Kidney (tissue), 13 donors: ENCODE measurements at regions not wholly inside any gene's neighbourhood (a gene's known extent, or its start where the extent isn't known, plus 50 kb on each side); places are given as distances from the start of the nearest gene placed in this dataset.

Experiments
- DNase-seq, 5 donors: peaks; one replicate each; pipeline ENCODE4 v3.0.0-alpha.2; 2013 to 2020
- FAIRE-seq: peaks from 2 replicates; lab custom pipeline; 2012; peaks lifted over from hg19 to GRCh38; lab: Jason Lieb, UNC
- H3K27ac ChIP-seq, 2 donors: one replicate each; pipeline ENCODE4 v1.7.0; 2013; ENCODE audit warnings: low read depth in 2 of 2, low read length in 2 of 2, inconsistent platforms in 1 of 2
- H3K27me3 ChIP-seq: one replicate; pipeline ENCODE4 v1.7.1; 2013; ENCODE audit warnings: low read length, inconsistent platforms; ENCODE audit not compliant: control insufficient read depth, insufficient read depth
- H3K36me3 ChIP-seq, 3 donors: one replicate each; pipeline versions ENCODE4 v1.7.0 to v1.7.1; 2013; ENCODE audit warnings: low read length in 3 of 3, control low read depth in 1 of 3, inconsistent platforms in 1 of 3; ENCODE audit not compliant: insufficient read depth in 3 of 3, control insufficient read depth in 2 of 3
- H3K4me1 ChIP-seq, 3 donors: one replicate each; pipeline versions ENCODE4 v1.7.0 to v1.7.1; 2013; ENCODE audit warnings: low read length in 3 of 3, inconsistent platforms in 1 of 3, low read depth in 1 of 3; ENCODE audit not compliant: control insufficient read depth in 2 of 3, insufficient read depth in 2 of 3
- H3K4me3 ChIP-seq, 3 donors: one replicate each; pipeline versions ENCODE4 v1.7.0 to v1.8.1; 2013; ENCODE audit warnings: low read length in 3 of 3, control low read depth in 1 of 3, inconsistent platforms in 1 of 3
- H3K9ac ChIP-seq, 3 donors: one replicate each; pipeline versions ENCODE4 v1.7.0 to v1.7.1; 2013; ENCODE audit warnings: low read length in 3 of 3, control low read depth in 1 of 3, inconsistent platforms in 1 of 3
- H3K9me3 ChIP-seq, 3 donors: one replicate each; pipeline versions ENCODE4 v1.7.0 to v1.7.1; 2013; ENCODE audit warnings: low read length in 3 of 3, control low read depth in 1 of 3, inconsistent platforms in 1 of 3; ENCODE audit not compliant: control insufficient read depth in 2 of 3, insufficient read depth in 1 of 3
- intact Hi-C: fragments of 100-400 bp; cut with DNase I; formaldehyde crosslinking; loops from one replicate; pipeline ENCODE4 v1.11.1; 2022
- TF ChIP-seq, protein P1 (sequence below): IDR thresholded peaks from 3 replicates; pipeline ENCODE4 v1.5.1; 2012; ENCODE audit warnings: mild to moderate bottlenecking, moderate library complexity, borderline replicate concordance; ENCODE audit not compliant: insufficient read depth; ENCODE audit errors: extremely low read depth
- donor health status: control.
- donor health status: control.
- donor health status: control.
- donor health status: control.
- donor health status: control.
- donor health status: DM: yes; HTN: yes; CAD: no.
- donor health status: Normal renal cell carcinoma (clear cell type).

DNA sequence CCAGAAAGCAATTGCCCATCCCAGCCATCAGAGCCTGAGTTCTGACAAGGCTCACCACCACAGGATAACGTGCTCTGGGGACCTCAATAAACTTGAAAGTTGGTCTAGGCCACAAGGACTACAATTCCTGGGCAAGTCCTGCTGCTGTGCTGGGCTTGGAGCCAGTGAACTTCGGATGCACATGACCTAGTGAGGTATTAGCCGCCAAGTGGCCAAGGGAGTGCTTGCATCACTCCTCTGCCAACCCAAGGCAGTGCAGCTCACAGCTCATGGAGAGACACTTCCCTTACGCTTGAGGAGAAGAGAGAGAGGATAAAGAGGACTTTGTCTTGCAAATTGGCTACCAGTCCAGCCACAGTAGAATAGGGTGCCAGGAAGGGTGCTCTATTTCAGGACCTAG lies 219.6 kb downstream of the MBD2 start:
- no peak overlapping the region for H3K9ac ChIP-seq
- H3K27me3 ChIP-seq: no peaks in the 10 kb centered on the region
- no peak for FAIRE-seq
- TF ChIP-seq, protein P1, sequence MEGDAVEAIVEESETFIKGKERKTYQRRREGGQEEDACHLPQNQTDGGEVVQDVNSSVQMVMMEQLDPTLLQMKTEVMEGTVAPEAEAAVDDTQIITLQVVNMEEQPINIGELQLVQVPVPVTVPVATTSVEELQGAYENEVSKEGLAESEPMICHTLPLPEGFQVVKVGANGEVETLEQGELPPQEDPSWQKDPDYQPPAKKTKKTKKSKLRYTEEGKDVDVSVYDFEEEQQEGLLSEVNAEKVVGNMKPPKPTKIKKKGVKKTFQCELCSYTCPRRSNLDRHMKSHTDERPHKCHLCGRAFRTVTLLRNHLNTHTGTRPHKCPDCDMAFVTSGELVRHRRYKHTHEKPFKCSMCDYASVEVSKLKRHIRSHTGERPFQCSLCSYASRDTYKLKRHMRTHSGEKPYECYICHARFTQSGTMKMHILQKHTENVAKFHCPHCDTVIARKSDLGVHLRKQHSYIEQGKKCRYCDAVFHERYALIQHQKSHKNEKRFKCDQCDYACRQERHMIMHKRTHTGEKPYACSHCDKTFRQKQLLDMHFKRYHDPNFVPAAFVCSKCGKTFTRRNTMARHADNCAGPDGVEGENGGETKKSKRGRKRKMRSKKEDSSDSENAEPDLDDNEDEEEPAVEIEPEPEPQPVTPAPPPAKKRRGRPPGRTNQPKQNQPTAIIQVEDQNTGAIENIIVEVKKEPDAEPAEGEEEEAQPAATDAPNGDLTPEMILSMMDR: no peak
- DNase-seq: no peak
- intact Hi-C loops: no loop called here
- H3K36me3 ChIP-seq: no peaks in the 10 kb centered on the region
- no peaks in the 10 kb centered on the region for H3K4me1 ChIP-seq
- H3K4me3 ChIP-seq: no peak overlapping the region
- no peak overlapping the region for H3K27ac ChIP-seq
- H3K9me3 ChIP-seq: no peaks in the 10 kb centered on the region

DNA sequence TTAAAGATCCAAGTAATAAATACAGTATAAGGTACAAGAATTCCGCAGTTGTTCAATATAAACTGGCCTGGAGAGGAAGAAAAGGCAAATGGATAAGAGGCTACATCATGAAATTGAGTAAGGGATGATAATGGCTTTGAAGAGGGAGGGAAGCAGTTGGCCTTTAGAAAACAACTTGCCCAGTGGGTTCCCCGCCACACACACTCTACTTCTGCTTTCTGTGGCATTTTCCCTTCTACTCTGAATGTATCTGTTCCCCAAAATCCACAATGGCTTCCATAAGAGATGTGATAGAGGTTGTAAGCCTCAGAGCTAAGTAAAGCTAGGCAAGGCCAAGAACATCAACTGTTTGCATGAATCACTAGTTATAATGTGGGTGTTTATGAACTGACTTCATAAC lies 221.3 kb downstream of the MBD2 start:
- DNase-seq (no peak), FAIRE-seq (no peak)
- TF ChIP-seq, protein P1: no peak
- Histone ChIP-seq H3K9ac (no peak overlapping the region), H3K36me3 (no peaks in the 10 kb centered on the region), H3K27ac (no peak overlapping the region), H3K4me3 (no peak overlapping the region), H3K27me3 (no peaks in the 10 kb centered on the region), H3K4me1 (no peaks in the 10 kb centered on the region), H3K9me3 (no peaks in the 10 kb centered on the region)
- intact Hi-C loops: no loop called here

DNA sequence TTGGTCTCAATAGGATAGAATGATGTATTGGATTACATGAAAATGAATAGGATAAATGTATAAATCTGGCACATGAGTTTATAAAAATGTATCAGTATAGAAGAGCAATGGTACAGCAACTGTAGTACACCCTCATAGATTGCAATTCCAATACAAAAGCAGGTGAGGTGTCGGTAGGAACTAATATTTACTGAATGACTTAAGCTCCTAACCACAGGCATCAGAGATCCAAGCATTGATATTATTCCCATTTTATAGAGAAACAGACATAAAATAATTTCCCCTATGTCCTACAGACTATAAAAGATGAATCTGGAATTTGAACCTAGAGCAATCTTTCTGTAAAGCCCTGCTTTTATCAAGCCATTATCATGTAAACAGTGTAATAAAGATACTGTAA lies 227.4 kb downstream of the MBD2 start:
- Histone ChIP-seq H3K27me3 (no peaks in the 10 kb centered on the region), H3K36me3 (no peaks in the 10 kb centered on the region), H3K9ac (no peak overlapping the region), H3K27ac (no peak overlapping the region), H3K4me3 (no peak overlapping the region), H3K9me3 (no peaks in the 10 kb centered on the region), H3K4me1 (no peaks in the 10 kb centered on the region)
- FAIRE-seq: no peak
- intact Hi-C loops: no loop called here
- no peak for DNase-seq
- TF ChIP-seq, protein P1: no peak

GRCh38 chr18:53994016-53994415 lies 230.5 kb downstream of the MBD2 start:
- no peak for FAIRE-seq
- Histone ChIP-seq H3K27me3 (no peaks in the 10 kb centered on the region), H3K36me3 (no peaks in the 10 kb centered on the region), H3K9me3 (no peaks in the 10 kb centered on the region), H3K9ac (no peak overlapping the region), H3K27ac (no peak overlapping the region), H3K4me1 (no peaks in the 10 kb centered on the region), H3K4me3 (no peak overlapping the region)
- TF ChIP-seq, protein P1: no peak
- no peak for DNase-seq
- intact Hi-C loops: no loop called here
